PC-9 (cell line): ENCODE measurements at regions not wholly inside any gene's neighbourhood (a gene's known extent, or its start where the extent isn't known, plus 50 kb on each side); places are given as distances from the start of the nearest gene placed in this dataset.
A peak's percentile ranks its signal among the peaks of the same experiment; 100 is the strongest.

Experiments
- BruUV-seq: library from RNA; stranded (reverse); fragments of 400-500 nt; replicated peaks from 2 replicates; lab custom pipeline; 2021; lab: Mats Ljungman, UMichigan
- CTCF ChIA-PET: fragments of 300-600 bp; sonication (Branson Sonifier 250); formaldehyde crosslinking; loops from one replicate; lab custom pipeline; 2022; ENCODE audit warnings: antibody characterized with exemption; lab: Charles Lee
- POLR2A ChIA-PET: fragments of 300-600 bp; sonication (Branson Sonifier 250); formaldehyde crosslinking; loops from one replicate; lab custom pipeline; 2022; ENCODE audit warnings: antibody characterized with exemption; ENCODE audit not compliant: unreplicated experiment; lab: Charles Lee
- DNase-seq, 2 experiments: peaks; one replicate each; pipeline versions ENCODE4 v3.0.0 to v3.0.0-alpha.2; 2015 to 2022; ENCODE audit warnings: mixed read lengths in 1 of 2
- H2AFZ ChIP-seq: fragments of 200-600 bp; sonication (generic); 2 replicates; pipeline ENCODE4 v1.8.1; 2017; ENCODE audit warnings: antibody characterized with exemption
- H3F3A ChIP-seq: fragments of 200-600 bp; sonication (generic); 2 replicates; pipeline ENCODE4 v1.8.1; 2017; ENCODE audit warnings: antibody characterized with exemption, mild to moderate bottlenecking, low read depth; ENCODE audit not compliant: insufficient read depth
- H3K27ac ChIP-seq: fragments of 200-600 bp; sonication (generic); 2 replicates; pipeline ENCODE4 v1.6.1; 2016; ENCODE audit warnings: mixed run types
- H3K27me3 ChIP-seq: fragments of 200-600 bp; sonication (generic); 2 replicates; pipeline ENCODE4 v1.6.1; 2016; ENCODE audit warnings: low read depth, mixed run types; ENCODE audit not compliant: insufficient read depth
- H3K36me3 ChIP-seq: fragments of 200-600 bp; sonication (generic); 2 replicates; pipeline ENCODE4 v1.6.1; 2016; ENCODE audit warnings: low read depth, mixed run types
- H3K4me1 ChIP-seq: fragments of 200-600 bp; sonication (generic); replicated peaks from 2 replicates; pipeline ENCODE4 v1.6.1; 2016; ENCODE audit warnings: mixed run types; ENCODE audit not compliant: insufficient read depth
- H3K4me2 ChIP-seq: fragments of 200-600 bp; sonication (generic); 2 replicates; pipeline ENCODE4 v1.6.1; 2017; ENCODE audit warnings: mixed run types
- H3K4me3 ChIP-seq: fragments of 200-600 bp; sonication (generic); 2 replicates; pipeline ENCODE4 v1.6.1; 2016; ENCODE audit warnings: mixed run types
- H3K79me2 ChIP-seq: fragments of 200-600 bp; sonication (generic); 2 replicates; pipeline ENCODE4 v1.6.1; 2017; ENCODE audit warnings: low read depth, mixed run types
- H3K9me2 ChIP-seq: fragments of 200-600 bp; sonication (generic); 2 replicates; pipeline ENCODE4 v1.8.1; 2017; ENCODE audit warnings: mild to moderate bottlenecking; ENCODE audit not compliant: insufficient read depth
- H3K9me3 ChIP-seq: fragments of 200-600 bp; sonication (generic); 2 replicates; pipeline ENCODE4 v1.8.1; 2016; ENCODE audit warnings: low read depth; ENCODE audit not compliant: insufficient read depth
- H4K20me1 ChIP-seq: fragments of 200-600 bp; sonication (generic); 2 replicates; pipeline ENCODE4 v1.8.1; 2017; ENCODE audit not compliant: insufficient read depth
- CTCF ChIP-seq: fragments of 200-600 bp; sonication (generic); conservative IDR thresholded peaks from 2 replicates; pipeline ENCODE4 v1.6.1; 2017; ENCODE audit warnings: mixed run types, antibody characterized with exemption, mild to moderate bottlenecking, moderate library complexity
- EZH2 ChIP-seq: fragments of 200-600 bp; sonication (generic); IDR thresholded peaks from 2 replicates; pipeline ENCODE4 v1.8.0; 2017; ENCODE audit warnings: antibody characterized with exemption, low read depth
- intact Hi-C: fragments of 100-400 bp; cut with micrococcal nuclease; formaldehyde crosslinking; loops from one replicate; pipeline ENCODE4 v1.10.0; 2022; ENCODE audit not compliant: unreplicated experiment

GRCh38 chr9:13448482-13448881, 169.0 kb upstream of the MPDZ start:
- Histone ChIP-seq H3K27me3 (no peaks in the 10 kb centered on the region), H4K20me1 (no peaks in the 10 kb centered on the region), H2AFZ (no peak overlapping the region), H3K9me2 (no peaks in the 10 kb centered on the region), H3K4me1 (no peaks in the 10 kb centered on the region), H3K79me2 (no peaks in the 10 kb centered on the region), H3K27ac (no peak overlapping the region), H3F3A (no peaks in the 10 kb centered on the region), H3K4me2 (no peak overlapping the region), H3K4me3 (no peak overlapping the region), H3K9me3 (no peaks in the 10 kb centered on the region), H3K36me3 (no peaks in the 10 kb centered on the region)
- ChIA-PET CTCF (no interaction called here), POLR2A (no interaction called here)
- TF ChIP-seq EZH2 = no peak
- TF ChIP-seq CTCF = no peak
- no peak for DNase-seq
- intact Hi-C loops = no loop called here
- no TSS peak for BruUV-seq

- Histone ChIP-seq H3K4me3 (no peak overlapping the region), H3K79me2 (no peaks in the 10 kb centered on the region), H3K9me2 (no peaks in the 10 kb centered on the region), H2AFZ (no peak overlapping the region), H3K27ac (no peak overlapping the region), H3K4me1 (no peaks in the 10 kb centered on the region), H3K36me3 (no peaks in the 10 kb centered on the region), H3K4me2 (no peak overlapping the region), H3K9me3 (no peaks in the 10 kb centered on the region), H3K27me3 (no peaks in the 10 kb centered on the region), H3F3A (no peaks in the 10 kb centered on the region), H4K20me1 (no peaks in the 10 kb centered on the region)
- BruUV-seq = no TSS peak
- no peak for DNase-seq
- intact Hi-C loops = no loop called here
- ChIA-PET POLR2A (no interaction called here), CTCF (no interaction called here)
- no peak for TF ChIP-seq CTCF
- no peak for TF ChIP-seq EZH2
Measured at GRCh38 chr9:13447843-13448422, 168.4 kb upstream of the MPDZ start.

GRCh38 chr9:13446938-13447842, 167.7 kb upstream of the MPDZ start:
- Histone ChIP-seq H4K20me1 (no peaks in the 10 kb centered on the region), H3K9me3 (no peaks in the 10 kb centered on the region), H3K27ac (no peak overlapping the region), H2AFZ (no peak overlapping the region), H3K4me3 (no peak overlapping the region), H3F3A (no peaks in the 10 kb centered on the region), H3K79me2 (no peaks in the 10 kb centered on the region), H3K4me2 (no peak overlapping the region), H3K9me2 (no peaks in the 10 kb centered on the region), H3K36me3 (no peaks in the 10 kb centered on the region), H3K27me3 (no peaks in the 10 kb centered on the region), H3K4me1 (no peaks in the 10 kb centered on the region)
- peak; percentile 45 for TF ChIP-seq CTCF
- no peak for TF ChIP-seq EZH2
- no TSS peak for BruUV-seq
- intact Hi-C loops = no loop called here
- DNase-seq = no peak
- CTCF ChIA-PET = no interaction called here
- POLR2A ChIA-PET = no interaction called here
